ENCODE measurements at regions not wholly inside any gene's neighbourhood (a gene's known extent, or its start where the extent isn't known, plus 50 kb on each side); places are given as distances from the start of the nearest gene placed in this dataset.
"Not testable (repeated sequence)": the region's sequence is repeated elsewhere in the genome, so short reads cannot be mapped to it uniquely, and the experiment has no call there.

DNA sequence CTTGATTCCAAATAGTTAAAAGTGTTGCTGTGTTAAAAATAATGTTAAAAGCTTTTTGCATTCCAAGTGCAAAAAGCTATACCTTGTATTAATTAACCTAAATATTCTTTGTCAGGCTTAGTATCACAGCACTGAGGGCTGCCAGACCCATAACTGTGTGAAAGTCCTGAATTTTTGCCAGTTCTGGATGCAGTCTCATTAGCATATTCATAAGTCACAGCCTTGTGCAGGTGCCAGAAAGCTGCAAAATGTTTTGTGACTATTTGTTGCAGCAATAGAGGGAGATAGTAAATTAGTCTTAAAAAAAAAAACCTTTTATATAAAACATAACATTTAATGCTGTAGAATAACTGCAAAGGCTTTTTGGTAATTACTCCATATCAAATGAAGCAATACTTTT is 56.6 kb downstream of the SLITRK1 start:
- no peak for DNase-seq

DNA sequence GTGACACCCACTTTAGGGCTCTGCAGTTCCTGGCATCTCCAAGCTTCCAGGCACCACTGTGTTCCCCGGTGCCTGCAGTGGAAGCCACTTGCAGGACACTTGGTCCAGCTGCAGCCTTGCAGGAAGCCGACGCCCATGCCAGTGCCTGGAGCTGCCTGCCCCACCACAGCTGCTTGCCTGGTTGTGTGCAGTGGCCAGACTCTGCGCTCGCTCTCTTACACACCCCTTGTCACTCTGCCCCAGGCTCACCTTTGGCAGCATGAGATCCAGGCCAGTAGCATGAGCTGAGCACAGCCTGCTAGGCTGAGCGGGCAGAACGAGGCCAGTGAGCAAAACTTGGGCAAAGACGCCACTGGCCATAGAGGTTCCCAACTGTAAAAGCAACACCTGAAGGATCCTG is 57.7 kb downstream of the SLITRK1 start:
- no peak for DNase-seq

DNA sequence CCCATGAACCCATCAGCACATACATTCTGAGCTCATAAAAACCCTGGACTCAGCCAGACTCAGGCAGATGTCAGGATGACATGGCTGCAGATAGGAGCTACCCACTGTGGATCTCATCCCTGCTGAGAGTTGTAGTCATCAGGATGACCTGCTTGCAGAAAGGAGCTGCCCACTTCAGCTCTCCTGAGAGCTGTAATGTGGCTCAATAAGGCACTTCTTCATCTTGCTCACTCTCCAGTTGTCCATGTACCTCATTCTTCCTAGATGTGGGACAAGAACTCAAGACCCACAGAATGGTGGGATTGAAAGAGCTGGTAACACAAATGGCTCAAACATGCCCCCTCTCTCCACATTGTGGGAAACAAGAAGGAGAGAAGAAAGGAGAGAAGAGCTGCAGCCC is 58.2 kb downstream of the SLITRK1 start:
- DNase-seq, result no peak

DNA sequence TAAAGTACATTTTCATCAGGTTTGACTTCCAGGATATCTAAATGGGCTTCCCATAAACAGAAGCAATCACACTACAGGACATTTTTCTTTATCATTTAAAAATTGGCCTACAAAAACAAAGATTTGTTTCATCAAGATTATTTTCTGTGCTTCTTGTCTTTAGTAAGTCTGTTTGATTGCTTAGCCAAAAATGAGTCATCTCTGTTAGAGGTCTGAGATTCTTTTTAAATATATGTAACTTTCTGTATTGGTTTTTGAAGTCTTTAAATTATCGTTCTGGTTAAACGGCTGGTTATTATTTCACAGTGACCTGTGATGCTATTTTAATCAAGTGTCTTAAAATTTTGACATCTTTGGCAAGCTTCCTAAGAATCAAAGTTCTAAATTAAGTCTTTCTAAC is 62.7 kb downstream of the SLITRK1 start:
- DNase-seq, result no peak

DNA sequence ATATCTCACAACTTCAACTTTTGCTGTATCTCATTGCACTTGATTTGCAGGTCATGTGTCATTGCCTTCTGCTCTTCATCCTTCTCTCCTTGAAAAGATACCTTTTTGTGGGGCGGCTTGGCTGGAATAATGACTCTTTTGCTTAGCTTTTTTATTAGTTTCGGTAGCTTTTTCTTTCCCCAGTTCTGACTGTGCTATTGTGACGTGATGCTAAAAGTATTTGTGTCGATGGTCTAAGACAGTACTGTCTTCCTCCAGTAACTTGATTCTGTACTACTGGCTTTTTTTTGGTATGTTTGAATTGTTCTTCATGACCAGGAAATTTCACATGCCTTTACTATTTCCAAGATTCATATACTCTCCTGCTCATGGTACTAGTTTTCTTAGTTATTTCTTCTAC is 63.1 kb downstream of the SLITRK1 start:
- DNase-seq, result no peak

DNA sequence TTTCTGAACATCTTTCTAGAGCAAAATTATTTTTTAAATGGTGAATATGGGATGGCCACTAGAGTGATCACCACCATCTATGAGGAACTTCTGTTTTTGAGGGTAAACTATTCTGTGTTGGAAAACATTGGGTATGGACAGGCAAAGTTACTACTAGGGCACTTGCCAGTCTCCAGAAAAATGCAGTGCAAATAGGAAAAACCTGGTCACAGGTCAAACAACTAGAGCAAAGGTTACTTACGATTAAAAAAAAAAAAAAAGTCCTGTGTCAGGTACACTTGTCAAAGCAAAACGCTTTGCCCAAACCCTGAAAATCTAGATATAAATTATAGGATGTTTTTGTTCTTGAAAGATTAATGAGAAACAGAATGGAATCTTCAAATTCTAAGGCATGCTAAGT is 66.2 kb downstream of the SLITRK1 start:
- no peak for DNase-seq

DNA sequence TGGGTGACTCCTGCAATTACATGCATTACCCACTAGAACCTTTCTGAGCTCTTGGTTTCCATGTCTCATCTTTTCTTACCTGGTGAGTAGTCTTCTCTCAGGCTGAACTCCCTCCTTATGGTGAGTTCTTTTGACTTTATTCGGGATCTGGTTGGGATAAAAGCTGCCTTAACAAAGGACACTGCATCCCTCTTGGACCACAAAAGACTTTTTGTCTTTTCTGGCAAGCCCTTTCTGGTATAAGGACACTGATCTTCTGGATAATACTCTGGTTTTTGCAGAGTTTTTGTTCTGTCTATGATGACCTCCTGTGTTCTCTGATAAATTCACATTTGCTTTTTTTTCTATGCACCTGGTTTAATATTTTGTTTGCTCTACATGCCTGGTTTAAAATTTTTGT is 66.7 kb downstream of the SLITRK1 start:
- no peak for DNase-seq

DNA sequence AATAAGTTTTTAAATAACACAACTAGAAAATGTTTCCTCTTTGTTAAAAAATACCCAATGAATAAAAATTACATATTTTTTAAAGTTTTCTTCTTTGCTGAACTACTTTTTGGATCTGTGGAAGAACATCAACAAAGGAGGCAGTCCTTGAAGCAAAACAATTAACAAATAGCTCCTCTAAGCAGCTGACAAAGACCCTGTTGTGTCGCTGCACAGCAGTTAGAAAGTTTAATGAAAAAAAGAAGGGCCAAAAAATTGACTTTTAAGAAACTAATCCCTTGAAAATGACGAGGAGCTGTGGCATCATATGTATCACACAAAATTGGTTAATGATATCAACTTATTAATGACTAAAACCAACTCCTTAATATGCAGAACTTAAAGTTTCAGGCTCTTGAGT is 72.1 kb downstream of the SLITRK1 start:
- no peak for DNase-seq

DNA sequence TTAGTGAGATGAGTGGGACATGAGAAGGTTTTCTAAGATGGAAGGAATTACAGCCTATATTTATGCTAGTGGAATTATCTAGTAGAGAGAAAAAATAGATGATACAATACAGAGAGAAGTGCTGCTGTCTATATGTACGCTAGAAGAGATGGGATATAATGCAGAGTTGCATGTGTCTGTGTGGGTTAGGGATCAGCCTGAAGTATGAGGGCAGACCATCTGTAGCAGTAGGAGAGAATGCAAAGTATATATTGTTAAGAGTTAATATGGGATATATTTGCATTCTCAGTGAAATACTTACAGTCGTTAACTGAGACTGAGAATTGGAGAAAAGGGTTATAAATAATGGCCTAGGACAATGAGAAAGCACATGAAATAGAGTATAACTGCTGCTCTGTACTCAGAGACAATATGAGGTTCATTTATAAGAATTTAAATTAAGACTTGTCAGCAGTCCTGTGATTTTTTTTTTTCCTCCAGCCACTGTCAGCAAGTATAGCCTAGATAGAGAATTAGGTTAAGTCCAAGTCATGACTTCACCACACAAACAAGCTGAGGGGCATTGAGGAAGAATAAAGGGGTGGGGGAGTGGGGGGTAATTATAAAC is 77.8 kb downstream of the SLITRK1 start:
- no peak for DNase-seq

DNA sequence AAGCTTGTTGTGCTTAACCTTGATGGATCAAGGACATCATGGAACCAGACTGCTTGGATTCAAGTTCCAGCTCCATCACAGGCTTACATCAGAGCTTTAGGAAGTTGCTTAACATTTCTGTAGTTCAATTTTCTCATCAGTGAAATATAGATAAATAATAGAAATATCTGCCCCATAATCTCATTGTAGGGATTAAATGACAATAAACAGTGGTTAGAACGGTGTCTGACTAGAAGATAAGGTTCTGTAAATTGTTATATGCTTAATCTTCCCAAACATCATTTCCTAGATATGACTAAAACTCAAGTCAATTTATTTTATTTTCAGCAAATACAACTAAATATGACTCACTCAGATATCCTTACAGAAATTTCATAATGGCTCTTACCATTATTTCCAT is 83.5 kb downstream of the SLITRK1 start:
- DNase-seq, result no peak

DNA sequence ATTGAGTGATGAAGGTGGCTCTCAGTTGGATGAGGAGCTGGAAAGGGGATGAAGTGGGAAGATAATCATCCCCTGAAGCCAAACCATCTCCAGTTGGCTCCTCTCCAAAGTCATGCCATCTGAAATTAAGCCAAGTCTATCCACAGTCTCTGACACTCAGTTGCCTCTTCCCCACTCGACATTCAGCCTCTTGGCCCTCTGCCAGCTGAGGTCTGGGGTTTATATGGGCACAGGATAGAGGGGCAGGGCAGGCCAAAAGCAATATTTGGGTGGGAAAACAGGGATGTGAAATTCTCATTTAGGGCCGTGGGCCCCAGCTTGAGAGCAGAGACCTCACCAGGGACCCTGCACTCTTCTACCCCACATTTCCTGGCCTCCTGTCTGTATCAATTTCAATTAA is 85.9 kb downstream of the SLITRK1 start:
- peak; percentile 4 for DNase-seq

DNA sequence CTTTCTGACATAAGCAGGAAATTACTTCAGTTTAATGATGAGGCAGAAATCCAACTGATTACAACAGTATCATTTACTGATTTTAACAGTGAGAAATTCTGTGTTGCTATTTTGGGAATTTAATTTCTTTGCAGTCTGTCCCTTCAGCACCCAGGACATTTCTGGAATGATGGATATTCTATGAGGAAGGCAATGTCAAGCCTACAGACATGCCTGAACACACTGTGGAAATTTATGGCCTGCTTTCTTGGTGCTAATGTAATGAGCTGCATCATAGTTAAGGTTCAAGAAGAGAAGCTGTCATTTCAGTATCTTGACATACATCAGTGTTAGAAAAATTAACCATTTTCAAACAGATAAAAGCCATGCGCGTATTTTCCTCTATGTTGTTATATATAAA is 87.7 kb downstream of the SLITRK1 start:
- no peak for DNase-seq

DNA sequence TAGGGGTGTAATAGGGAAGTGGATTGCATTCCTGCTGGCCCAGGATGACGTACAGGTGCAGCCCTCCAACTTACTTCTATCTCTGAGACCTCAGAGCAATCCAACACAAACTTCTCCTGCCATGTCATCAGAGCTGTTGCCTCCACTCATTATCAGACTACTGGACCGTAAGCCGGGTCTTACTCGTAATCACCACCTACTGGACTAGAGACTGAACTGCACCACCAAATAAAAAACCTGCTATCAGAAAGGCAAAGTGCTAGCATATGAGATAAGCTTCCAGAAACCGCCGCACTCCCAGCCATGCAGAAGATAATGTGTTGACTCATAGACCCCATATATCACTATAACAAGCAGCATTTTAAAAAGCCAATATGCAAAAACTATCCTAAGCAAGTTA is 102.0 kb downstream of the SLITRK1 start:
- no peak for DNase-seq

DNA sequence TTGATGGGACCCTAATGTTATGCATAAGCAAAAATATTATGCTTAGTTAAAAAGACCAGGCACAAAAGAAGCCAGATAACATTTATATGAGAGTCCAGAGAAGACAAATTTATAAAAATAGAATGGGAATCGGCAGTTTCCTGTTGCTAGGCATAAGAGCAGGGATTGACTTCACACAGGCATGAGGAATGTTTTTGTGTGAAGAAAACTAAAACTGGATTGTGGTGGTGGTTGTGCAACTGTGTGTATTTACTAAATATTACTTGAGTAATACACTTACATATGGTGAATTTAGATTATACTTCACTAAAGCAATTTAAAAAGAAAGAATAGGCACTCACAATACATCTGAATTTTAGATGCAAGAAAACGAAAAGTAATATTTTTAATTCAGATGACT is 108.3 kb downstream of the SLITRK1 start:
- DNase-seq, result no peak

DNA sequence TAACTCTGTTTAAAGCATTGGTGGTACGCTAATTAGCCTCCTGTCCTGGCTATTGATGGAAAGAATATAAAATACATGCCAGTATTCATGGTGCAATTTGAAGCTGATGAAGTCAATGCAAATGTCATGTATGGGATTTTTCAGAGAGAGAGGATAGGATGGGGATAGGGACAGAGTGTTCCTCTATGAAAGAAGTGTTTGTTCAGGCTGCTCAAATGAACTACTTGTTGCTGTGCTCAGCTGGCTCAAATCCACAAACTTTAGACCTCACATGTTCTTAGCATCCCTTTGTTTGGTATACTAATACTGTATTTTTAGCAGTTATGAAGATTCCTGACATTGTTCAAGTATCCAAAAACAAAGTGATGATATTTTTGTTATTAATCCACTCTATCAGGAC is 116.5 kb downstream of the SLITRK1 start:
- no peak for DNase-seq

DNA sequence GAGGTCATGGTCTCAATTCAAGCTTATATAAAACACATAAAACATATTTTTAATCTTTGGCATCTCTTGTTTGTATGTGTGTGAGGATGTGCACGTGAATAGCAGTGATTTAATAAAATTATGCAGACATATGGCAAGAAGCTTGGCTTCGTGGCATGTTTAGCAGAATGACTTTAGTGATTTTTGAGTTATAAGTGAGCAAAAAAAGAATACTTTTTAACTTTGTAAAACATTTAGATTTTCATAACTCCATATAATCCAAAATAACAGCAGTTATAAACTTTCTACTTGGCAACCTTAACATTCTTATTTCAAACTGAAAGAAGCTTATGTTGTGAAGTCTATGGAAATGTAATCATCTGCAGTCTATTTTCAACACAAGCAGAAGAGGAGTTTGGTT is 120.6 kb downstream of the SLITRK1 start:
- no peak for DNase-seq

DNA sequence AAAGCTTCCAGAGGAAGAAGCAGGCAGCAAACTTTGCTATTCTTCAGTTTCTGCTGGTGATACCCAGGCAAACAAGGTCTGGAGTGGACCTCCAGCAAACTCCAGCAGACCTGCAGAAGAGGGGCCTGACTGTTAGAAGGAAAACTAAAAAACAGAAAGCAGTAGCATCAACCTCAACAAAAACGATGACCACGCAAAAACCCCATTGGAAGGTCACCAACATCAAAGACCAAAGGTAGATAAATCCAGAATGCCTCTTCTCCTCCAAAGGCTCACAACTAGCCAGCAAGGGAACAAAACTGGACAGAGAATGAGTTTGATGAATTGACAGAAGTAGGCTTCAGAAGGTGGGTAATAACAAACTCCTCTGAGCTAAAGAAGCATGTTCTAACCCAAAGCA is 127.1 kb downstream of the SLITRK1 start:
- not testable (repeated sequence) for DNase-seq

DNA sequence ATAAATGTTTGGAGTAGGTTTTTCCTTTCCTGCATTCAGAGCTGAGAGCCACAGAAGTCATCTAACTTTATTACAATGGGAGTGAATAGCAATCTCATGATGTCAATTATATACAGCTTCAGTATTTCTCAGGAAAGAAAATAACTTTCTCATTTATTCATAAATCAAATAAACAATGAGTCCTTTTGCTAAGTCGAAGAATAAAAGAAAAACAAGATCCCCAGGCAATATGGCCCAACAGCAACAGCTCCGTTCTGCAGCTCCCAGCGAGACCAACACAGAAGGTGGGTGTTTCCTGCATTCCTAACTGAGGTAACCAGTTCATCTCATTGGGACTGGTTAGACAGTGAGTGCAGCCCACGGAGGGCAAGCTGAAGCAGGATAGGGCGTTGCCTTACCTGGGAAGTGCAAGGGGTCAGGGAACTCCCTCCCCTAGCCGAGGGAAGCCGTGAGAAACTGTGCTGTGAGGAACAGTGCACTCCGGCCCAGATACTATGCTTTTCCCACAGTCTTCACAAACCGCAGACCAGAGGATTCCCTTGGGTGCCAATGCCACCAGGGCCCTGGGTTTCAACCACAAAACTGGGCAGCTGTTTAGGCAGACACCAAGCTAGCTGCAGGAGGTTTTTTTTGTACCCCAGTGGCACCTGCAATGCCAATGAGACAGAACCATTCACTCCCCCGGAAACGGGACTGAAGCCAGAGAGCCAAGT is 128.2 kb downstream of the SLITRK1 start:
- no peak for DNase-seq

DNA sequence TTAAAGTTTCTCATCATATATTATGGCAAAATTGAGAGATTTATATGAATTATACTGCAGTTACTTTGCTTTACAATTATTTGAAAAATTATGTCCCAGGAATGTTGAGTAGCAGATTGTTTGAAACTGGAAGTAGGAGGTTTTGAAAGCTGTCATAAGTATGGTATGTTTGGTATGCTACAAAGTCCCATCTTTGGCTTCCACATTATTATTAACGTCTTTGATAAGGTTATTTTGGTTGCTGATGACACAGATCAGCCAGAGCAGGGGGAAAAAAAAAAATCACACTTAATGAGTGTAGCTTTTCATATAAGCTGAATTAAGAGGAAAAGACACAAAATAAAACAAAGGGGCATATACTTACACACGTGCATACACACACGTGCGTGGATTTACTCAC is 130.1 kb downstream of the SLITRK1 start:
- DNase-seq, result no peak

DNA sequence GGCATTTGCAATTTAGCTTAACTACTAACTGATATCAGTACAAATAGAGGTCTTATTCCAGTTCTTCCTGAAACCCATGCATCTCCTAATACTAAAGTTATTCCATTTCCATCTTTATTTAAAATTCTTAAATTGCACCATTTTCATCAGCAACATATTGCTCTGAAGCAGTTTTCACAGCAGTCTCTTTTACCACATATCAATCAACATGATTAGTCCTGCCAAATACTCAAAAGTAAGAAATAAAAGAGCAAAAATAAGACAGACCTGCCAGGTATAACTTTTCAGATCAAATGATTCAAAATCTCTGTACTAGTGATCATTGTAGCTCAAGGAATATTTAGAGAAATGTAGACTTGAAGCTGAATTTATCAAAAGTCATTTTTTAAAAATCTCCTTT is 141.7 kb downstream of the SLITRK1 start:
- DNase-seq, result no peak

DNA sequence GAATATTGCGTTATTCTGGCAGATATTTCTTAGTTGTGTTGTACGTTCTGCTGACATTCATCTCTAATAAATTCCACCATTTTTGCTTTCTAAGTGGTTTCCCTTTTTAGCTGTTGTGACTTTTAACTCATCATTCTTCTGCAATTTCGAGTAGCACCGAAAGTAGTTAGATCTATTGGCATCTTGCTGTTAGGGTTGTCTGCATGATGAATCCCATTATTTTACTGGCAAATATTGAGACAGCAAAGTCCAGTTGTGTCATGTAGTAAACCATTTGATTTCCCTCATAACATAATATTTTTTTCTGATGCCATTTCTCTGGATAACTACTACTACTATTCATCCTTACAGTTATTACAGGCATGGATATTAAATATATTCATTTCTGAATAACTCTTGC is 143.9 kb downstream of the SLITRK1 start:
- DNase-seq, result no peak

DNA sequence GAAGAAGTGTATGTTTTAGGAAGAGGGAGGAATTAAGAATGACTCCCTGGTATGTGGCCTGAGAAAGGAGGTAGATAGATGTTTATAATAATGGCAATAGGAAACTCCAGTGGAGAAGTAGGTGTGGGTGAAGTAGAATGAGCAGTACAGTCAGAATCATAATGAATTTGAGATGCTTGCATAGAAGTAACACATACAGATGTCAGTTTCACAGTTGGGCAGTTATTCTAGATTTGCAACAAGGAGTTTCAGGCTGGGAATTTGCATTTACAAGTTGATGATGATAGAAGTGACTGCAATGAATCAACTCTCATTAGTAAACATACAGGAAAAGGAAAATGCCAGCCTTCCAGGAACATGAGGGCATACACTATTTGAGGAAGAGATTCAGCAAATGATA is 149.0 kb downstream of the SLITRK1 start:
- no peak for DNase-seq

DNA sequence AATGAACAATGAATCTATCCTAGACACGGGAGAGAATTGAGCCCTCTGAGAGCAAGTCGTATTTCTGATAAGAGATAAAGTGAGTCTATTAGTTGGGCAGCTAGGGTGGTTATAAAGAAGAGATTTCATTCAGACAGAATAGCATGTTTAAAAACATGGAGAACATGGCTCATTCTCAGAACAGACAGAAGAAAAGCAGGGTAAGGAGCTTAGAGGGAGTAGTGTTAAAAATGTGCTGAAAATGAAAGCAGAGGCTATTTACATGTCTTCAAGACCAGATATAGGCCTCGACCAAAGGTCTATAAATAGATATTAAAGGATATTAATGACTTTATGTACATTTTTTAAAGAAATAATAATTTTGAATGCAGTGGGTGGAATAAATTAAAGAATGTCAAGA is 149.5 kb downstream of the SLITRK1 start:
- no peak for DNase-seq

DNA sequence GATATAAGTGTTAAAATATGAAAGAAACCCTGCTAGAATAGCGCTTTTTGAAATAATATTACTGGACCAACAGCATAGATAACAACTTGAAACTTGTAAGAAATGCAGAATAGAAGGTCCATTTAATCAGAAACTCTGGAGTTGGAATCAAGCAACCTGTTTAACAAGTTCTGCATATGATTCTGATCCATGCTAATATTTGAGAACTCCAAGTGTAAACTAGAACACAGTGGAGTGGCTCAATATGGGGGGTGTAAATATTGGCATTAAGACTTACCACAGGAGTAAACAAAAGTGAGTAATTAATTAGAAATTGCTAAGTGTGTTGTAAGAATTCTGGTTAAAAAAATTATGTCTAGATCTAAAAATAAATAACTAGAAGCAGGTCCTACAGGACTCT is 151.2 kb downstream of the SLITRK1 start:
- no peak for DNase-seq

DNA sequence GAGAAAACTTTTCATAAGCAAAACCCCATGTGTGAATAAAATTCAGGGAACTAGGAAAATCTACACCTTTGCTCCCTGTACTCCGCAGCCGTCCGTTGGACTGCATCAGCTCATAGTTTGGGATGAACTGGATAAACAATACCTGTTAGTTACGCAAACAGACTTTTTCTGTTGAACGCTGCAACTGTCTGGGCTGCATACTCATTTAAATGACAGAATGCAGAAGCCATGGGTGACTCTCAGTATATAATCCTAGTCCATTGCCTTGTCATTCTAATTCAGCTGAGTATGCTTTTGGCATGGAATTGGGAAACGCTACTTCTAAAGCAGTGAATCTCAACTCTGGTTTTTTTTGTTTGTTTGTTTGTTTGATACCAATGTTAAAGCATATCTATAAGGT is 151.6 kb downstream of the SLITRK1 start:
- DNase-seq, result no peak
